GM23338 (cell line): ENCODE measurements at regions not wholly inside any gene's neighbourhood (a gene's known extent, or its start where the extent isn't known, plus 50 kb on each side); places are given as distances from the start of the nearest gene placed in this dataset.

Experiments
- ATAC-seq: fragments of 200-7000 bp; cut with Tn5 transposase; 3 replicates; pipeline ENCODE4 v1.9.1; 2020
- DNase-seq: peaks from one replicate; pipeline ENCODE4 v3.0.0-alpha.2; 2015; ENCODE audit warnings: low spot score
- H2AFZ ChIP-seq: fragments of 200-600 bp; sonication (generic); 2 replicates; pipeline ENCODE4 v1.8.0; 2016; ENCODE audit warnings: antibody characterized with exemption, mild to moderate bottlenecking, moderate library complexity
- H3F3A ChIP-seq: fragments of 200-600 bp; sonication (generic); replicated peaks from 2 replicates; pipeline ENCODE4 v1.8.0; 2017; ENCODE audit warnings: antibody characterized with exemption, mixed run types, low read depth
- H3K27ac ChIP-seq: fragments of 200-600 bp; sonication (generic); 2 replicates; pipeline ENCODE4 v1.6.1; 2016; ENCODE audit warnings: low read depth
- H3K27me3 ChIP-seq: fragments of 200-600 bp; sonication (generic); 2 replicates; pipeline ENCODE4 v1.8.0; 2016; ENCODE audit warnings: mild to moderate bottlenecking, mixed run types, moderate library complexity; ENCODE audit not compliant: insufficient read depth
- H3K36me3 ChIP-seq: fragments of 200-600 bp; sonication (generic); 2 replicates; pipeline ENCODE4 v1.8.0; 2016; ENCODE audit warnings: mild to moderate bottlenecking; ENCODE audit not compliant: insufficient read depth
- H3K4me1 ChIP-seq: fragments of 200-600 bp; sonication (generic); 2 replicates; pipeline ENCODE4 v1.8.0; 2016; ENCODE audit warnings: mild to moderate bottlenecking, moderate library complexity; ENCODE audit not compliant: insufficient read depth
- H3K4me2 ChIP-seq: fragments of 200-600 bp; sonication (generic); 2 replicates; pipeline ENCODE4 v1.7.1; 2017; ENCODE audit warnings: mixed run types
- H3K4me3 ChIP-seq: fragments of 200-600 bp; sonication (generic); 2 replicates; pipeline ENCODE4 v1.6.1; 2016; ENCODE audit warnings: mixed run types
- H3K79me2 ChIP-seq: fragments of 200-600 bp; sonication (generic); replicated peaks from 2 replicates; pipeline ENCODE4 v1.8.0; 2017; ENCODE audit warnings: mild to moderate bottlenecking; ENCODE audit not compliant: insufficient read depth
- H3K9me2 ChIP-seq: fragments of 200-600 bp; sonication (generic); 2 replicates; pipeline ENCODE4 v1.8.0; 2017; ENCODE audit not compliant: insufficient read depth
- H4K20me1 ChIP-seq: fragments of 200-600 bp; sonication (generic); replicated peaks from 2 replicates; pipeline ENCODE4 v1.8.0; 2017; ENCODE audit warnings: mild to moderate bottlenecking; ENCODE audit not compliant: insufficient read depth
- H3K27ac Mint-ChIP-seq: 2 replicates; pipeline ENCODE4 v1.8.0; 2020; ENCODE audit warnings: inconsistent platforms, mild to moderate bottlenecking, moderate library complexity, mixed read lengths
- H3K27me3 Mint-ChIP-seq: 3 replicates; pipeline ENCODE4 v1.8.0; 2022; ENCODE audit warnings: low read depth, mild to moderate bottlenecking, moderate library complexity, mixed read lengths, inconsistent platforms; ENCODE audit not compliant: insufficient read depth, poor library complexity
- H3K36me3 Mint-ChIP-seq: 3 replicates; pipeline ENCODE4 v1.8.0; 2021; ENCODE audit warnings: low read depth, mild to moderate bottlenecking, inconsistent platforms, moderate library complexity, mixed read lengths
- H3K4me1 Mint-ChIP-seq: 3 replicates; pipeline ENCODE4 v1.8.0; 2020; ENCODE audit warnings: mild to moderate bottlenecking, inconsistent platforms, mixed read lengths
- H3K4me3 Mint-ChIP-seq: 3 replicates; pipeline ENCODE4 v1.8.0; 2021; ENCODE audit warnings: moderate library complexity, mild to moderate bottlenecking, inconsistent platforms, mixed read lengths
- H3K9me3 Mint-ChIP-seq: 3 replicates; pipeline ENCODE4 v1.8.0; 2020; ENCODE audit warnings: moderate library complexity, mild to moderate bottlenecking, inconsistent platforms, mixed read lengths
- CREB1 ChIP-seq: fragments of 250-450 bp; sonication (Bioruptor Pico); IDR thresholded peaks from 2 replicates; pipeline ENCODE4 v1.5.0; 2020; ENCODE audit warnings: low read depth, mild to moderate bottlenecking, moderate library complexity
- EZH2 ChIP-seq: fragments of 200-600 bp; sonication (generic); IDR thresholded peaks from one replicate; pipeline ENCODE4 v1.8.0; 2017; ENCODE audit warnings: antibody characterized with exemption, mild to moderate bottlenecking, low read depth; ENCODE audit not compliant: unreplicated experiment
- EZH2phosphoT487 ChIP-seq: fragments of 200-600 bp; sonication (generic); IDR thresholded peaks from one replicate; pipeline ENCODE4 v1.8.1; 2018; ENCODE audit warnings: antibody characterized with exemption; ENCODE audit not compliant: unreplicated experiment
- JUNB ChIP-seq: IDR thresholded peaks from one replicate; pipeline ENCODE4 v1.6.1; 2016; ENCODE audit warnings: antibody characterized with exemption; ENCODE audit not compliant: unreplicated experiment
- NANOG ChIP-seq: IDR thresholded peaks from 2 replicates; pipeline ENCODE4 v1.6.1; 2016; ENCODE audit warnings: antibody characterized with exemption, borderline replicate concordance
- POLR2AphosphoS5 ChIP-seq: IDR thresholded peaks from 2 replicates; pipeline ENCODE4 v1.6.1; 2016; ENCODE audit warnings: antibody characterized with exemption, low read depth
- REST ChIP-seq: IDR thresholded peaks from one replicate; pipeline ENCODE4 v1.6.1; 2018; ENCODE audit warnings: antibody characterized with exemption; ENCODE audit not compliant: unreplicated experiment
- STAT1 ChIP-seq: IDR thresholded peaks from one replicate; pipeline ENCODE4 v1.6.1; 2016; ENCODE audit warnings: antibody characterized with exemption; ENCODE audit not compliant: unreplicated experiment
- ZNF114 ChIP-seq: fragments of 250-450 bp; sonication (Bioruptor Pico); IDR thresholded peaks from 2 replicates; pipeline ENCODE4 v1.5.0; 2020; ENCODE audit warnings: mild to moderate bottlenecking, moderate library complexity
- ZNF331 ChIP-seq: fragments of 250-450 bp; sonication (Bioruptor Pico); IDR thresholded peaks from 2 replicates; pipeline ENCODE4 v1.5.0; 2020; ENCODE audit warnings: low read depth, mild to moderate bottlenecking, moderate library complexity
- ZNF462 ChIP-seq: fragments of 250-450 bp; sonication (Bioruptor Pico); IDR thresholded peaks from 2 replicates; pipeline ENCODE4 v1.5.0; 2020; ENCODE audit warnings: mild to moderate bottlenecking, moderate library complexity
- TF ChIP-seq, protein P1 (sequence below): IDR thresholded peaks from 2 replicates; pipeline ENCODE4 v1.6.1; 2016; ENCODE audit warnings: antibody characterized with exemption
- TF ChIP-seq, protein P2 (sequence below), 2 experiments: fragments of 200-600 bp in 1 of 2; sonication (generic) in 1 of 2; conservative IDR thresholded peaks; 2 replicates each; pipeline versions ENCODE4 v1.5.1 to v1.6.1; 2016 to 2017; ENCODE audit warnings: antibody characterized with exemption in 2 of 2, low read depth in 2 of 2, mild to moderate bottlenecking in 2 of 2, moderate library complexity in 1 of 2

DNA sequence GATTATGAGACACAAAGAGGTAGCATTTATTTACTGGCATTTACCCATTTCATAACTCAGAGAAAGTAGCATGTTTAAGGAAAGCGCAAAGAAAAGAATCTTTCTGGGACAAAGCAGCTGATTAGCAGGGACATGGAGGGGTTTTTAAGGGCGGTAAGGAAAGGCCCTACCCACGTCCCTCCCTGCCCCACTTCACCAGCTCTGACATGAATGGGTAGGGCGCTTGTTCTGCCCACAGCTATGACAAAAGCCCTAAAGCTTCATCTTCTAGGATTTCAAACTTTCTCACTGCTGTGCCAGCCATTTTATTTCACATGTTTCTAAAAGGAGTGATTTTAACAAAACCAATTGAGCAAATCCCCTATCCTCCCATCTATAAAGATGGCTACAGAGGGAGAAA lies 406.9 kb upstream of the KLF6 start:
- Histone ChIP-seq H3K4me2 (no peak overlapping the region), H3F3A (no peaks in the 10 kb centered on the region), H3K79me2 (no peaks in the 10 kb centered on the region), H3K4me1 (no peaks in the 10 kb centered on the region), H3K36me3 (no peaks in the 10 kb centered on the region), H3K9me2 (no peaks in the 10 kb centered on the region), H3K4me3 (no peak overlapping the region), H3K27ac (no peak overlapping the region), H2AFZ (no peak overlapping the region), H4K20me1 (no peaks in the 10 kb centered on the region), H3K27me3 (no peaks in the 10 kb centered on the region)
- Mint-ChIP-seq H3K9me3 (no peaks in the 10 kb centered on the region), H3K27ac (no peak overlapping the region), H3K4me3 (no peak overlapping the region), H3K36me3 (no peaks in the 10 kb centered on the region), H3K4me1 (no peaks in the 10 kb centered on the region), H3K27me3 (peaks cover 5% of the 10 kb centered on the region)
- DNase-seq (no peak), ATAC-seq (no peak)
- TF ChIP-seq REST (no peak), CREB1 (CRISPR knock-in tag) (no peak), STAT1 (no peak), POLR2AphosphoS5 (no peak), EZH2 (no peak), ZNF462 (CRISPR knock-in tag) (no peak), EZH2phosphoT487 (no peak), JUNB (no peak), NANOG (no peak), ZNF331 (no peak), ZNF114 (CRISPR knock-in tag) (no peak)
- TF ChIP-seq, protein P1, sequence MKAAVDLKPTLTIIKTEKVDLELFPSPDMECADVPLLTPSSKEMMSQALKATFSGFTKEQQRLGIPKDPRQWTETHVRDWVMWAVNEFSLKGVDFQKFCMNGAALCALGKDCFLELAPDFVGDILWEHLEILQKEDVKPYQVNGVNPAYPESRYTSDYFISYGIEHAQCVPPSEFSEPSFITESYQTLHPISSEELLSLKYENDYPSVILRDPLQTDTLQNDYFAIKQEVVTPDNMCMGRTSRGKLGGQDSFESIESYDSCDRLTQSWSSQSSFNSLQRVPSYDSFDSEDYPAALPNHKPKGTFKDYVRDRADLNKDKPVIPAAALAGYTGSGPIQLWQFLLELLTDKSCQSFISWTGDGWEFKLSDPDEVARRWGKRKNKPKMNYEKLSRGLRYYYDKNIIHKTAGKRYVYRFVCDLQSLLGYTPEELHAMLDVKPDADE, result no peak
- TF ChIP-seq, protein P2, sequence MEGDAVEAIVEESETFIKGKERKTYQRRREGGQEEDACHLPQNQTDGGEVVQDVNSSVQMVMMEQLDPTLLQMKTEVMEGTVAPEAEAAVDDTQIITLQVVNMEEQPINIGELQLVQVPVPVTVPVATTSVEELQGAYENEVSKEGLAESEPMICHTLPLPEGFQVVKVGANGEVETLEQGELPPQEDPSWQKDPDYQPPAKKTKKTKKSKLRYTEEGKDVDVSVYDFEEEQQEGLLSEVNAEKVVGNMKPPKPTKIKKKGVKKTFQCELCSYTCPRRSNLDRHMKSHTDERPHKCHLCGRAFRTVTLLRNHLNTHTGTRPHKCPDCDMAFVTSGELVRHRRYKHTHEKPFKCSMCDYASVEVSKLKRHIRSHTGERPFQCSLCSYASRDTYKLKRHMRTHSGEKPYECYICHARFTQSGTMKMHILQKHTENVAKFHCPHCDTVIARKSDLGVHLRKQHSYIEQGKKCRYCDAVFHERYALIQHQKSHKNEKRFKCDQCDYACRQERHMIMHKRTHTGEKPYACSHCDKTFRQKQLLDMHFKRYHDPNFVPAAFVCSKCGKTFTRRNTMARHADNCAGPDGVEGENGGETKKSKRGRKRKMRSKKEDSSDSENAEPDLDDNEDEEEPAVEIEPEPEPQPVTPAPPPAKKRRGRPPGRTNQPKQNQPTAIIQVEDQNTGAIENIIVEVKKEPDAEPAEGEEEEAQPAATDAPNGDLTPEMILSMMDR (conservative IDR thresholded peaks at IDR 0.05; ENCODE audit: low read depth in 2 of 2), result no peak
